ENCODE measurements at regions not wholly inside any gene's neighbourhood (a gene's known extent, or its start where the extent isn't known, plus 50 kb on each side); places are given as distances from the start of the nearest gene placed in this dataset.

- DNase-seq (ENCODE audit: low spot score) = no peak
These were observed 1083.9 kb downstream of the SORCS3 start for GRCh38 chr10:105725007-105725406.

GRCh38 chr10:105718207-105718995, 1077.3 kb downstream of the SORCS3 start:
- DNase-seq (ENCODE audit: low spot score) = no peak

DNA sequence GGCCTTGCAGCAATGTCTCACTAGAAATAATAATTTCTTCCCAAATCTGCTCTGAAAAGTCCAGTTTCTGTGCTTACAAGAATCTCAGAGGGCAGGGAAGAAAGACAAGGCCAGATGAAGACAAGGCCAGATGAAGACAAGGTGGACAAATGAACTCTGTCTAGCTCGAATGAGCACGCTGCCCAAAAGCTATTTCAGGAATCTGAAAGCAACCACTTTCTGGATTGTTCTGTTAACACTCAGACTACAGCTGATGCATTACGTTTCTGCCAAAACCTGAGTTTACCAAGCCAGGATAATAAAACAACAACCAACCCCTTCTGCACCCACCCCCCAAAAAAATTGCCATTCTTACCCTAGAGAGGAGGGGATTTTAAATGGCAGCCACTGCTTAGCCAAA, 1073.6 kb downstream of the SORCS3 start:
- DNase-seq (ENCODE audit: low spot score) = no peak

DNA sequence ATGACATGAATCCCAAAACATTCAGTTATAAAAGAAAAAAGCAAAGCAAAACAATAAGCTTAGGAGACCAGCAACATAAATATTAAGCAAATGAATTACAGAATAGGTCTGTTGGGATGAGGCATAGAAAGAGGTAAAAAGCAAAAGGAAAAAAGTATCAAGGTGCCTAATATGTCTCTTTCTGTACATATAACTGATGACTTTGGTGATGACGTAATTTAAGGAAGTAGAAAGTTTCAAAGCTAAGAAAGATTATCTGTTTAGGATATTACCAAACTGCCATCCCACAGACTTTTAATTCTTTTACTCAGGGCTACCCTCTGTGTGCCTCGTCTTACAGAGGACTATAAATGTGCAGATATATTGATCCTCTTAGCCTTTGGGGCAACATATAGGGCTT, 1066.5 kb downstream of the SORCS3 start:
- no peak for DNase-seq (ENCODE audit: low spot score)

GRCh38 chr10:105706281-105707026, 1065.4 kb downstream of the SORCS3 start:
- no peak for DNase-seq (ENCODE audit: low spot score)

DNA sequence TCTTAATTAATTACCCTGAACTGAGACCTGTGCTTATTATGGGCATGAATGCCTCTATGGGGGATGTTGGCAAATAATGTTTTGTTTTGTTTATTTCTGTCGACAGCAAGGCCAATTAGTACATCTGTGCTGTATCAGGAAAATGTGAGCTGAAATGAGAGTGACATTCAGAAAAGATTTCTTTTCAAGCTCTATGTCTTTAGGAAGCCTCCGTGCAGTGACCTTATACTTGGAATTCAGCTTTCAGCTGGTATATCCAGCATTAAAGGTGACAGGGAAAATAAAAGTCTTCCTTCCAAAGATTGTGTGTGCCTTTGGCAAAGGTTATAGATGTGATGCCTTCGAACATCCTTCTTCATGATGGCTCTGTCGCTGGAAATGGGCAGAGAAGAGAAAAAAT, 1061.1 kb downstream of the SORCS3 start:
- DNase-seq (ENCODE audit: low spot score) = no peak

DNA sequence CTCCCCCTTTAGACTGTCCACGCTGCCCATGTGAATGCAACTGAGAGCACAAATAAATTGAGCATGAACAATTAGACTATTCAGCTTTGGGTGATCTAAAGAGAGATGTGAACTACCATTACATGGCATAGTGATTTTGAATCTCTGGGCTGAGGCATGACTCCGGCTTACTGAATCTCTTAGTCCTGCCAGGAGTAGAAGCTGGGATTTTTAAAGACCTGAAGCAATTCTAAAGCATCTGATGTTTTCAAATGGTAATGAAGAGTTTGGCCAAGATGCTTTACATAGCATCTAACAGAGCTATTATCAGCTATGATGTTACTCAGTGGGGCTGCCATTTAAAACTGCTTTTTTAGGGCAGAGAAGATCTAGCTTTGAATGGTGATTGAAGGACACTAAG, 1059.1 kb downstream of the SORCS3 start:
- no peak for DNase-seq (ENCODE audit: low spot score)

- DNase-seq (ENCODE audit: low spot score) = no peak
These were observed 1058.4 kb downstream of the SORCS3 start for GRCh38 chr10:105699504-105699903.

GRCh38 chr10:105698592-105698991, 1057.5 kb downstream of the SORCS3 start:
- no peak for DNase-seq (ENCODE audit: low spot score)

- DNase-seq (ENCODE audit: low spot score) = no peak
These were observed 1056.2 kb downstream of the SORCS3 start for GRCh38 chr10:105697290-105697780.

GRCh38 chr10:105691811-105692210, 1050.7 kb downstream of the SORCS3 start:
- DNase-seq (ENCODE audit: low spot score) = no peak

DNA sequence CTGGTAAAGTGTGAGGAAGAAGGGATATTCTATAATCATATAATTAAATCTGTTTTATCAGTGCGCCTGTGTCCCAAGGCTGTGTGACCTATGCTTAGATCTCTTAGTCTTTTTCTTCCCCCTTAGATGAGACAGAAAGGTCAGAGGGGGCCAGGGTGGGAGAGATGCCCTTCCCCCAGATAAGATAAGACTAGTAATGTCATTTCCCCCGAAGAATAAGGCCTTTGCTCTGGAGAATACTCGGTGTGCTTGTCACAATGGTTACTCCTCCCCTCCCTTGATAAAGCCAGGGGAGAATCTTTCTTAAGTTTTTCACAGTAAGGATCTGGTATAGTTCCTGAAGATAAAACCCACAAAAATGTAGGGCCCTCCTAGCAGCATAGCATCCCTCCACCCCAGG, 1041.8 kb downstream of the SORCS3 start:
- no peak for DNase-seq (ENCODE audit: low spot score)

- no peak for DNase-seq (ENCODE audit: low spot score)
These were observed 1040.0 kb downstream of the SORCS3 start for GRCh38 chr10:105681051-105681450.

- no peak for DNase-seq (ENCODE audit: low spot score)
These were observed 1038.7 kb downstream of the SORCS3 start for GRCh38 chr10:105679781-105680180.

DNA sequence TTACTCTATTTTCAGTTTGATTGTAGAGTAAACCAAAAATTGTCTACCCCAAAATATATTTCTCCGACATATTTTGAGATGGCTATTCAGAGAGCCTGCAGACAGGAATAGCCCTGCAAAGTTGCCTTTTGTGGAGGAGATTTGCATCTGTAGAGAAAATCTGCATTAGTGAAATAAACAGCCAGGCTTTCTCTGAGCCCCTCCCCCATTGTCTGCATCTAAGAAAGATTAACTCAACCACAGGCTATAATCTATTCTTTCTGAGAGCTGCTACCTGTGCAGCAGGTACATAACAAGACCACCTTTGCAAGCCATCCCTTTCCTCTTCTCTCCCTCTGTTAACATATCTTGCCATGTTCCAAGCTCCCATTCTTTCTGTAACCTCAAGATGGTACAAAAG, 1034.2 kb downstream of the SORCS3 start:
- DNase-seq (ENCODE audit: low spot score) = no peak

DNA sequence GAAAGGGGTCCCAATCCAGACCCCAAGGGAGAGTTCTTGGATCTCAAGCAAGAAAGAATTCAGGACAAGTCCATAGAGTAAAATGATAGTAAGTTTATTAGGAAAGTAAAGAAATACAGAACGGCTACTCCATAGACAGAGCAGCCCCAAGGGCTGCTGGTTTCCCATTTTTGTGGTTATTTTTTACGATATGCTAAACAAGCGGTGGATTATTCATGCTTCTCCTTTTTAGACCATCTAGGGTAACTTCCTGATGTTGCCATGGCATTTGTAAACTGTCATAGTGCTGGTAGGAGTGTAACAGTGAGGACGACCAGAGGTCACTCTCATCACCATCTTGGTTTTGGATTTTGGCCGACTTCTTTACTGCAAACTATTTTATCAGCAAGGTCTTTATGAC, 1033.4 kb downstream of the SORCS3 start:
- DNase-seq (ENCODE audit: low spot score) = no peak

GRCh38 chr10:105658696-105659095, 1017.6 kb downstream of the SORCS3 start:
- no peak for DNase-seq (ENCODE audit: low spot score)

DNA sequence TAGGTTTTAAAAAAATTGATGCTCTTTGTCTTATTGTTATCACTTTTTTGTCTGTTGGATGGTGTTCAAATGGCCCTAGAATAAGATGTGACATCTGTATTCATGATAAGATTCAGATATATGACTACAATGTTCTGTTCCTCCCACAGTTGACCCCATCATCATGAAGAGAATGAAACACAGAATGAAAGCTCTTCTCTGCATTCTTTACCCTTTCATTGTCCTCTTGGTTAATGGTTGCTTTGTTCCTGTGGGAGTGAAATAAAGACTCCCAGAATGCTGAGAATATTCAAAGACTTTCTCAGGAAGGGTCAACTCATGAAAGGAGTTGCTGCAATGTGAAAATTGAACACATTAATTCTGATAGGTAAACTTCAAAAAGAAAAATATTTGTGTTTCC, 1015.8 kb downstream of the SORCS3 start:
- DNase-seq (ENCODE audit: low spot score) = no peak

GRCh38 chr10:105650306-105650705, 1009.2 kb downstream of the SORCS3 start:
- DNase-seq (ENCODE audit: low spot score) = no peak

DNA sequence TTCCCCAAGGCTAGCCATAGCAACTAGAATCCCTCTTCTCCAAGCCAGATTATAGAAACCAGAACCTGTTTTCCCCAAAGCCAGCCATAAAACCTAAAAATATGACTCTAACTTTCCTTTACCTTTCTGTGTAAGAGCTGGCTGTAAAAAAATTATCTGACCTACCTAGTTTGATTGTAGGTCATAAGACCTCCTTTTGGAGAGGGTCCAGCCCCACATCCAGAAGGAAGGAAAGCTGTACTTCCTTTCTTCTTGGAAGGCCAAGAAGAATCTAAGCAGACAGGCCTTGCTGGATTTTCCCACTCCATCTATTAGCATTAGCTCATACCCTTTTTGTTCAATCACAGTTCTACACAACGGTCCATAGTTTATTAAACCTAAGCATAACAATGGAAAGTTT, 1006.3 kb downstream of the SORCS3 start:
- DNase-seq (ENCODE audit: low spot score) = no peak

DNA sequence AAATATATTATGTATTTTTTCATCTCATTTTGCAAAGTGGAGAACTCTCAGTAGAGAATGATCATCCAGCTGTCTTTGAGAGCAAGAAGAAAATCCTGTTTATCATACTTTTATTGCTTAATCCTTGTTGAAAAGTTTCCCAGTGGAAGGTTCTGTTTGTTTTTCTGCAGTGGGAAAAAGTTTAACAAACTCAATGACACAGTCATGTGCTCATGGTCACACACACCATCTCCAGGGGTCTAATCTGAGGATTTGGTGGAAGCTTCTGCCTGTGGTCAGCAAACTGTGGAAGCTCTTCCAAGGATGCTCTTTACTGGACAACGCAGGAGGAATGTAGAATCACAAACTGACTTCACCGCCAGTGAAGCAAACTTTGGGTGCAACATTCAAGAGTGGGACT, 1003.9 kb downstream of the SORCS3 start:
- no peak for DNase-seq (ENCODE audit: low spot score)

DNA sequence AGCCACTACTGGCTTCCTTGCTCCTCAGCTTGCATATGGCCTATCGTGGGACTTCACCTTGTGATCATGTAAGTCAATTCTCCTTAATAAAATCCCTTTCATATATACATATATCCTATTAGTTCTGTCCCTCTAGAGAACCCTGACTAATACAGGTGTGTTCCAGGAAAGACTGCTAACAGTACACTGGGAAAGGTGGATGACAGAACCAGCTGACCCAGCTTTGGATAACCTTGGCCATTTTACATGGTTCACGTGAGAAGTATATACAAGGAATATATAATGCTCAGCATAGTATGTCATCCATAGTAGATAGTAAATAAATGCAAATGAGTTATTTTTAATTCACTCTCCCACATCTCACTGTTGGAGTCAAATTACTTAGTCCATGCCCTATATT, 1003.5 kb downstream of the SORCS3 start:
- no peak for DNase-seq (ENCODE audit: low spot score)

GRCh38 chr10:105644091-105644490, 1003.0 kb downstream of the SORCS3 start:
- DNase-seq (ENCODE audit: low spot score) = no peak
